SK-N-SH (cell line): ENCODE measurements at regions not wholly inside any gene's neighbourhood (a gene's known extent, or its start where the extent isn't known, plus 50 kb on each side); places are given as distances from the start of the nearest gene placed in this dataset.

Experiments
- CTCF ChIA-PET: fragments of 300-600, 350-600 bp; formaldehyde crosslinking; extraction: SDS; loops from one replicate; lab custom pipeline; 2021; lab: Yijun Ruan, JAX
- POLR2A ChIA-PET: fragments of 350-600 bp; sonication (Branson Sonifier 250); formaldehyde crosslinking; extraction: SDS; loops from one replicate; lab custom pipeline; 2020; ENCODE audit warnings: antibody characterized with exemption, inconsistent platforms; lab: Yijun Ruan, JAX
- DNase-seq: peaks from one replicate; pipeline ENCODE4 v3.0.0; 2012
- H2AFZ ChIP-seq: fragments of 200-600 bp; sonication (generic); 2 replicates; pipeline ENCODE4 v1.8.1; 2016; ENCODE audit warnings: antibody characterized with exemption, mild to moderate bottlenecking, low read depth
- H3F3A ChIP-seq: fragments of 200-600 bp; sonication (generic); replicated peaks from 2 replicates; pipeline ENCODE3; 2016; ENCODE audit warnings: antibody characterized with exemption, mild to moderate bottlenecking; ENCODE audit not compliant: insufficient read depth
- H3K27ac ChIP-seq, 2 experiments: fragments of 200-500 bp in 1 of 2; fragments of 200-600 bp in 1 of 2; sonication (Bioruptor generic) in 1 of 2; sonication (generic), shearing (Covaris generic) in 1 of 2; 2 replicates each; pipeline versions ENCODE4 v1.5.1 to v1.6.1; 2014 to 2016; ENCODE audit warnings: low read depth in 2 of 2, inconsistent platforms in 1 of 2, low read length in 1 of 2, mild to moderate bottlenecking in 1 of 2, mixed read lengths in 1 of 2
- H3K27me3 ChIP-seq: fragments of 200-600 bp; sonication (generic), shearing (Covaris generic); 2 replicates; pipeline ENCODE4 v1.6.1; 2016; ENCODE audit warnings: mixed run types; ENCODE audit not compliant: insufficient read depth
- H3K36me3 ChIP-seq, 2 experiments: fragments of 200-500 bp in 1 of 2; fragments of 200-600 bp in 1 of 2; sonication (Bioruptor generic) in 1 of 2; sonication (generic) in 1 of 2; replicated peaks in 1 of 2; 2 replicates each; pipeline versions ENCODE3 to v1.5.1; 2014 to 2016; ENCODE audit warnings: low read length in 1 of 2, mild to moderate bottlenecking in 1 of 2; ENCODE audit not compliant: insufficient read depth in 2 of 2, control insufficient read depth in 1 of 2
- H3K4me1 ChIP-seq, 2 experiments: fragments of 200-500 bp in 1 of 2; fragments of 200-600 bp in 1 of 2; sonication (Bioruptor generic) in 1 of 2; sonication (generic), shearing (Covaris generic) in 1 of 2; 2 replicates each; pipeline versions ENCODE4 v1.5.1 to v1.6.1; 2014 to 2016; ENCODE audit warnings: low read depth in 1 of 2, low read length in 1 of 2, mixed run types in 1 of 2; ENCODE audit not compliant: insufficient read depth in 2 of 2, control insufficient read depth in 1 of 2
- H3K4me2 ChIP-seq: fragments of 200-600 bp; sonication (generic), shearing (Covaris generic); 2 replicates; pipeline ENCODE4 v1.6.1; 2017; ENCODE audit warnings: mixed run types
- H3K4me3 ChIP-seq, 2 experiments: fragments of 200-500 bp in 1 of 2; fragments of 200-600 bp in 1 of 2; sonication (Bioruptor generic) in 1 of 2; sonication (generic), shearing (Covaris generic) in 1 of 2; 2 replicates each; pipeline versions ENCODE4 v1.5.1 to v1.8.1; 2014 to 2016; ENCODE audit warnings: low read depth in 2 of 2, inconsistent platforms in 1 of 2, low read length in 1 of 2, mild to moderate bottlenecking in 1 of 2, mixed read lengths in 1 of 2, moderate library complexity in 1 of 2
- H3K79me2 ChIP-seq: fragments of 200-600 bp; sonication (generic); 2 replicates; pipeline ENCODE4 v1.8.1; 2017; ENCODE audit warnings: mild to moderate bottlenecking; ENCODE audit not compliant: insufficient read depth
- H3K9ac ChIP-seq: fragments of 200-600 bp; sonication (generic); 2 replicates; pipeline ENCODE4 v1.6.1; 2017; ENCODE audit warnings: mixed run types
- H3K9me2 ChIP-seq: fragments of 200-600 bp; sonication (generic); 2 replicates; pipeline ENCODE4 v1.6.1; 2017; ENCODE audit warnings: mixed run types
- H3K9me3 ChIP-seq: fragments of 200-600 bp; sonication (generic); 2 replicates; pipeline ENCODE4 v1.6.1; 2017; ENCODE audit warnings: mixed run types, mild to moderate bottlenecking, moderate library complexity
- H4K20me1 ChIP-seq: fragments of 200-600 bp; sonication (generic); 2 replicates; pipeline ENCODE4 v1.6.1; 2017; ENCODE audit warnings: mild to moderate bottlenecking, mixed run types; ENCODE audit not compliant: insufficient read depth
- ELF1 ChIP-seq: IDR thresholded peaks from 2 replicates; pipeline ENCODE4 v1.4.0; 2012
- EP300 ChIP-seq, 2 experiments: IDR thresholded peaks; 2 replicates each; pipeline versions ENCODE4 v1.4.0 to v1.6.1; 2012; ENCODE audit warnings: borderline replicate concordance in 1 of 2, low read depth in 1 of 2, low read length in 1 of 2
- EZH2phosphoT487 ChIP-seq: fragments of 200-600 bp; sonication (generic); IDR thresholded peaks from 2 replicates; pipeline ENCODE4 v1.6.1; 2017; ENCODE audit warnings: low read depth, mixed run types, mild to moderate bottlenecking, antibody characterized with exemption, moderate library complexity, borderline replicate concordance
- FOSL2 ChIP-seq: IDR thresholded peaks from 2 replicates; pipeline ENCODE4 v1.4.0; 2012; ENCODE audit warnings: low read depth, mild to moderate bottlenecking, moderate library complexity, borderline replicate concordance
- FOXM1 ChIP-seq: IDR thresholded peaks from 2 replicates; pipeline ENCODE4 v1.4.0; 2012; ENCODE audit warnings: low read depth, mild to moderate bottlenecking
- IRF3 ChIP-seq: fragments of 150-350 bp; IDR thresholded peaks from 2 replicates; pipeline ENCODE4 v1.6.1; 2016; ENCODE audit warnings: mild to moderate bottlenecking, low read depth, low read length
- JUND ChIP-seq: IDR thresholded peaks from 2 replicates; pipeline ENCODE4 v1.4.0; 2012
- MXI1 ChIP-seq: IDR thresholded peaks from 2 replicates; pipeline ENCODE4 v1.6.1; 2012; ENCODE audit warnings: mild to moderate bottlenecking, low read depth, low read length, improper control_type of control experiment
- NRF1 ChIP-seq: IDR thresholded peaks from 2 replicates; pipeline ENCODE4 v1.6.1; 2012; ENCODE audit warnings: low read depth, mild to moderate bottlenecking, low read length
- RCOR1 ChIP-seq: fragments of 150-350 bp; IDR thresholded peaks from 2 replicates; pipeline ENCODE4 v1.6.1; 2017; ENCODE audit warnings: antibody characterized with exemption, low read length
- RFX5 ChIP-seq: IDR thresholded peaks from 2 replicates; pipeline ENCODE4 v1.6.1; 2012; ENCODE audit warnings: mild to moderate bottlenecking, improper control_type of control experiment, low read length
- SIN3A ChIP-seq: IDR thresholded peaks from 2 replicates; pipeline ENCODE4 v1.6.1; 2012; ENCODE audit warnings: low read depth, mild to moderate bottlenecking, low read length, moderate library complexity, borderline replicate concordance
- TCF12 ChIP-seq: IDR thresholded peaks from 2 replicates; pipeline ENCODE4 v1.4.0; 2012
- TEAD4 ChIP-seq: IDR thresholded peaks from 2 replicates; pipeline ENCODE4 v1.4.0; 2012; ENCODE audit warnings: mild to moderate bottlenecking, borderline replicate concordance; ENCODE audit not compliant: insufficient read depth
- YY1 ChIP-seq: IDR thresholded peaks from 2 replicates; pipeline ENCODE4 v1.4.0; 2012; ENCODE audit warnings: low read depth, mild to moderate bottlenecking
- WGBS: methylation state at CpG from one replicate; pipeline ENCODE4 v1.1.6; 2017; ENCODE audit warnings: low lambda C conversion rate; 5-methylcytosine and 5-hydroxymethylcytosine counted together

DNA sequence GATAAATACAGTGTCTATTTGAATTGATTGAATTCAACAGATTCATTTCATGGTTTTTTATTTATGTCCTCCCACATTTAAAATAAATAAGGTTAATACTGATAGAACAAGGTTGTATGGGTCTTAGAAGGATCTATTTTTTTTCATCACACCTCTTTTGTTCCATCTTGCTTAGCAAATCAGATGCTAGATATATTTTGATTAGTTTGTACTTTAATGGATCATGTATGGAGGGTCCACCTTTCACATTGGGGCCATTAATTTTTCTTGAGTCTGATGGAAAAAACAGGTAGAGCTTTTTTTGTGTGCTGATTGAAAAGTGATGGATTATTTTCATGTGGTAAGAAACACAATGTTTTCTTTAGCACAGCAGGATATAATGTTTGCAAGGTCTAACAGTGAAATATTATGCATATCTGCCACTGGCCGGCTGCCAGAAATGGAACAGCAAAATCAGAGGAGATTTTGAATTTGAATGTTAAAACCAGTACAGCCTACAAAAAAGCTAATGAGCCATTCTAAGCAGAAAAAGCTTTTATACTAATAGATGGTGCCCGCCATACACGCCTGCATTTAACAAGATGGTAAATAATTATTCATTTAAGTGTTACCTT, 188.1 kb upstream of the ETAA1 start:
- CTCF ChIA-PET = interaction anchor here (1.5 to 2.0 kb wide), 2 partner anchors 220 to 780 kb away, joined by 5 to 6 read pairs; no protein-coding TSS in a partner anchor
- no peak for TF ChIP-seq TEAD4
- Histone ChIP-seq H4K20me1 (no peaks in the 10 kb centered on the region), H3K79me2 (no peaks in the 10 kb centered on the region), H3K4me2 (no peak overlapping the region), H3F3A (no peaks in the 10 kb centered on the region), H3K4me3 (no peak overlapping the region), H2AFZ (no peak overlapping the region), H3K36me3 (no peaks in the 10 kb centered on the region), H3K9ac (no peak overlapping the region), H3K9me3 (no peaks in the 10 kb centered on the region), H3K4me1 (peaks cover 0 to 5% of the 10 kb centered on the region in 2 experiments; a peak in 2 of 4 replicates), H3K27me3 (no peaks in the 10 kb centered on the region), H3K9me2 (no peaks in the 10 kb centered on the region), H3K27ac (no peak overlapping the region)
- WGBS = 87% methylated on average over 3 of the region's 3 CpGs
- DNase-seq = no peak
- POLR2A ChIA-PET = no interaction called here

DNA sequence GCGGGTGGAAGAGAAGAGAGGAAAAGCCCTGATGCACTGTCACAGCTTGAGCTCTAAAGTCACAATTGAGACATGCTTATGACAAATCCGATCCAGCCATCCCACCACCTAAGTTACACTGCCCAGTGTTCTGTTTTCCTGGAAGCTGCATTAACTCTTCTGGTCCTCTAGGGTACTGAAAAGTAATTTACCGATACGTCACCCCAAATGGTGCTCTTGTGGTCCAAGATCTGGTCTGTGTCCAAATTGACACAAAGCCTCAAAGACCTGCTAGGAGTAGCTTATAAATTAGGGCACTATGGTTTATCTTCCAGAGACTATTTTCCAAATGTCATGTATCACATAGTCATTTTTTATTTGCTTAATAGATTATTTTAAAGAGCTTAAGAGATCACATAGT, 186.7 kb upstream of the ETAA1 start:
- Histone ChIP-seq H3K79me2 (no peaks in the 10 kb centered on the region), H3K4me2 (no peak overlapping the region), H2AFZ (no peak overlapping the region), H3K36me3 (no peaks in the 10 kb centered on the region), H3F3A (no peaks in the 10 kb centered on the region), H3K27me3 (no peaks in the 10 kb centered on the region), H3K9ac (no peak overlapping the region), H3K27ac (no peak overlapping the region), H3K9me2 (no peaks in the 10 kb centered on the region), H3K4me3 (no peak overlapping the region), H4K20me1 (no peaks in the 10 kb centered on the region), H3K9me3 (no peaks in the 10 kb centered on the region), H3K4me1 (peaks cover 0 to 9% of the 10 kb centered on the region in 2 experiments; a peak in 2 of 4 replicates)
- WGBS = 68% methylated on average over 4 of the region's 4 CpGs
- no peak for DNase-seq
- CTCF ChIA-PET = interaction anchor here (0.6 to 2.0 kb wide), 7 partner anchors 10 to 1569 kb away, joined by 3 to 5 read pairs (median 3); no protein-coding TSS in a partner anchor
- TF ChIP-seq EZH2phosphoT487 (no peak), SIN3A (no peak), JUND (no peak), RFX5 (no peak), MXI1 (no peak), ELF1 (no peak), FOSL2 (no peak), IRF3 (no peak), YY1 (no peak), FOXM1 (no peak), RCOR1 (no peak), TCF12 (no peak), EP300 (IDR thresholded peaks at IDR 0.05; ENCODE audit: borderline replicate concordance in 1 of 2, low read depth in 1 of 2, low read length in 1 of 2) (no peak), NRF1 (no peak)
- POLR2A ChIA-PET = no interaction called here
